Calu3 (cell line): ENCODE measurements at regions not wholly inside any gene's neighbourhood (a gene's known extent, or its start where the extent isn't known, plus 50 kb on each side); places are given as distances from the start of the nearest gene placed in this dataset.
"Not testable (repeated sequence)": the region's sequence is repeated elsewhere in the genome, so short reads cannot be mapped to it uniquely, and the experiment has no call there.

ENCODE experiments used
- BruUV-seq: library from RNA; stranded (reverse); fragments of 400-500 nt; replicated peaks from 2 replicates; lab custom pipeline; 2021; lab: Mats Ljungman, UMichigan
- CTCF ChIA-PET: fragments of 300-600 bp; sonication (Branson Sonifier 250); formaldehyde crosslinking; loops from one replicate; lab custom pipeline; 2022; ENCODE audit warnings: antibody characterized with exemption; lab: Charles Lee
- DNase-seq: peaks from one replicate; pipeline ENCODE4 v3.0.0; 2022
- H3K27ac Mint-ChIP-seq: one replicate; pipeline ENCODE4 v1.8.0; 2022; ENCODE audit warnings: mixed read lengths; ENCODE audit not compliant: unreplicated experiment
- H3K27me3 Mint-ChIP-seq: one replicate; pipeline ENCODE4 v1.8.0; 2022; ENCODE audit warnings: mixed read lengths; ENCODE audit not compliant: unreplicated experiment
- H3K36me3 Mint-ChIP-seq: one replicate; pipeline ENCODE4 v1.8.0; 2022; ENCODE audit warnings: mild to moderate bottlenecking, moderate library complexity, mixed read lengths; ENCODE audit not compliant: insufficient read depth, unreplicated experiment
- H3K4me1 Mint-ChIP-seq: one replicate; pipeline ENCODE4 v1.8.0; 2022; ENCODE audit warnings: mild to moderate bottlenecking, low read depth, mixed read lengths; ENCODE audit not compliant: unreplicated experiment
- H3K4me3 Mint-ChIP-seq: one replicate; pipeline ENCODE4 v1.8.0; 2022; ENCODE audit warnings: mild to moderate bottlenecking, low read depth, moderate library complexity, mixed read lengths; ENCODE audit not compliant: unreplicated experiment
- H3K9me3 Mint-ChIP-seq: one replicate; pipeline ENCODE4 v1.8.0; 2022; ENCODE audit warnings: low read depth, mixed read lengths; ENCODE audit not compliant: unreplicated experiment
- intact Hi-C: fragments of 100-400 bp; cut with micrococcal nuclease; formaldehyde crosslinking; loops from one replicate; pipeline ENCODE4 v1.10.0; 2022; ENCODE audit not compliant: unreplicated experiment
- TF ChIP-seq, protein P1 (sequence below): fragments of 200-600 bp; IDR thresholded peaks from one replicate; pipeline ENCODE4 v1.8.0; 2022; ENCODE audit warnings: antibody characterized with exemption; ENCODE audit not compliant: unreplicated experiment

DNA sequence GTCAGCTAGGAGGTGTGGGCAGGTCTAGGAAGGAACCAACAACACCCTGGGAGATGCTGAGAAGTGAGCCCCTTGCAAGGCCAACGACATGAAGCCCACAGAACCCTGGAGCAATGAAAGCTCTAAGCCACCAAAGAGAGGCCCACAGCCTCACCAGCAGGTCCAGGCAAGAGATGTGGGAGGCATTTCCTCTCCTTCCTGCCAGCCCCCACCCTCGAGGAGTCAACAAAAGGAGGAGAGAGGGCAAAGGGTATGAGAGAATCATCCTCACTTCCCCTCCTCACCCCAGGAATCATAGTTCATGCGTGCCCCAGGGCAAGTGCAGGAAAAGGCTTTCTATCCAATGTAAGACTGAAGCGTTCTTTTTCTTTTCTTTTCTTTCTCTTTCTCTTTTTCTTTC, 195.8 kb downstream of the SHQ1 start:
- TF ChIP-seq, protein P1, sequence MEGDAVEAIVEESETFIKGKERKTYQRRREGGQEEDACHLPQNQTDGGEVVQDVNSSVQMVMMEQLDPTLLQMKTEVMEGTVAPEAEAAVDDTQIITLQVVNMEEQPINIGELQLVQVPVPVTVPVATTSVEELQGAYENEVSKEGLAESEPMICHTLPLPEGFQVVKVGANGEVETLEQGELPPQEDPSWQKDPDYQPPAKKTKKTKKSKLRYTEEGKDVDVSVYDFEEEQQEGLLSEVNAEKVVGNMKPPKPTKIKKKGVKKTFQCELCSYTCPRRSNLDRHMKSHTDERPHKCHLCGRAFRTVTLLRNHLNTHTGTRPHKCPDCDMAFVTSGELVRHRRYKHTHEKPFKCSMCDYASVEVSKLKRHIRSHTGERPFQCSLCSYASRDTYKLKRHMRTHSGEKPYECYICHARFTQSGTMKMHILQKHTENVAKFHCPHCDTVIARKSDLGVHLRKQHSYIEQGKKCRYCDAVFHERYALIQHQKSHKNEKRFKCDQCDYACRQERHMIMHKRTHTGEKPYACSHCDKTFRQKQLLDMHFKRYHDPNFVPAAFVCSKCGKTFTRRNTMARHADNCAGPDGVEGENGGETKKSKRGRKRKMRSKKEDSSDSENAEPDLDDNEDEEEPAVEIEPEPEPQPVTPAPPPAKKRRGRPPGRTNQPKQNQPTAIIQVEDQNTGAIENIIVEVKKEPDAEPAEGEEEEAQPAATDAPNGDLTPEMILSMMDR, result no peak
- Mint-ChIP-seq H3K27ac (no peak overlapping the region), H3K36me3 (no peaks in the 10 kb centered on the region), H3K4me3 (no peak overlapping the region), H3K9me3 (peaks cover 6% of the 10 kb centered on the region), H3K27me3 (peaks cover 27% of the 10 kb centered on the region), H3K4me1 (no peaks in the 10 kb centered on the region)
- no peak for DNase-seq
- BruUV-seq, result no TSS peak
- intact Hi-C loops, result no loop called here
- CTCF ChIA-PET, result no interaction called here

DNA sequence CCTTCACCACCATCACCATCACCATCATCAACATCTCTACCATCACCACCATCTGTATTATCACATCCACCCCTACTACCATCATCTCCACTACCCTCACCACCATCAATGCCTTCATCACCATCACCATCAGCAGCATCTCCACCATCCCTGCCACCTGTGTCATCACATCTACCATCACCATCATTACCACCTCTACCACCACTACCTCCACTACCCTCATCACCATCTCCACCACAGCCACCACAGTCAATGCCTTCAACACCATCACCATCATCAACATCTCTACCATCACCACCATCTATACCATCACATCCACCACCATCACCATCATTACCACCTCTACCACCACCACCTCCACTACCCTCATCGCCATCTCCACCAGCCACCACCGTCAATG, 196.7 kb downstream of the SHQ1 start:
- Mint-ChIP-seq H3K4me3 (no peak overlapping the region), H3K9me3 (peaks cover 6% of the 10 kb centered on the region), H3K27me3 (peaks cover 27% of the 10 kb centered on the region), H3K36me3 (no peaks in the 10 kb centered on the region), H3K4me1 (no peaks in the 10 kb centered on the region), H3K27ac (no peak overlapping the region)
- intact Hi-C loops, result no loop called here
- TF ChIP-seq, protein P1, result no peak
- BruUV-seq, result no TSS peak
- no peak for DNase-seq
- CTCF ChIA-PET, result interaction anchor here (1.0 kb wide), 1 partner anchor 10 kb away, joined by 3 read pairs; no protein-coding TSS in a partner anchor

DNA sequence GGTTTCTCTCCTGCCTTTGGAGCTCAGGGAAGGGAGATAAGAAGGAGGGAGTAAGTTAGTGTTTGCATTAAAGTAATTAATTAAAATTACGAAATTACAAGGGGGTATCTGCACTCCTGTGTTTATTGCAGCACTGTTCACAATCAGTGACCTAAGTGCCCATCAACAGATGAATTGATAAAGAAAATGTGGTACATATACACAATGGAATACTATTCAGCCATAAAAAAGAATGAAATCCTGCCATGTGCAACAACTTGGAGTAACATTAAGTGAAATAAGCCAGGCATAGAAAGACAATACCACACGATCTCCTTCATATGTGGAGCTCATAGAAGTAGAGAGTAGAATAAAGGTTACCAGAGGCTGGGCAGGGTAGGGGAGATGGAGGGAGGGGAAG, 202.0 kb downstream of the SHQ1 start:
- intact Hi-C loops, result no loop called here
- TF ChIP-seq, protein P1, result no peak
- Mint-ChIP-seq H3K4me3 (no peak overlapping the region), H3K27ac (no peak overlapping the region), H3K36me3 (no peaks in the 10 kb centered on the region), H3K27me3 (peaks cover 15% of the 10 kb centered on the region), H3K9me3 (peaks cover 2% of the 10 kb centered on the region), H3K4me1 (no peaks in the 10 kb centered on the region)
- CTCF ChIA-PET, result no interaction called here
- BruUV-seq, result no TSS peak
- no peak for DNase-seq

DNA sequence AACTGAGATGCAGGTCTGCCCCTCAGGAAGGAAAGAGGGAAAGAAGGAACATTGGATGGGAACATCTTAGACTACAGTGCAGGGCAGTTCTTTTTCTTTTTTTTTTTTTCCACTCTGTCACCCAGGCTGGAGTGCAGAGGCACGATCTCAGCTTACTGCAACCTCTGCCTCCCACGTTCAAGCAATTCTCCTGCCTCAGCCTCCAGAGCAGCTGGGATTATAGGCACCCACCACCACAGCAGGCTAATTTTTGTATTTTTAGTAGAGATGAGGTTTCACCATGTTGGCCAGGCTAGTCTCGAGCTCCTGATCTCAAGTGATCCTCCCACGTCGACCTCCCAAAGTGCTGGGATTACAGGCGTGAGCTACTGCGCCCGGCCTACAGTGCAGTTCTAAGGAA, 204.6 kb downstream of the SHQ1 start:
- CTCF ChIA-PET, result interaction anchor here (0.7 kb wide), 1 partner anchor 55 kb away, joined by 4 read pairs; no protein-coding TSS in a partner anchor
- H3K27me3 Mint-ChIP-seq, H3K4me3 Mint-ChIP-seq: not testable (repeated sequence)

DNA sequence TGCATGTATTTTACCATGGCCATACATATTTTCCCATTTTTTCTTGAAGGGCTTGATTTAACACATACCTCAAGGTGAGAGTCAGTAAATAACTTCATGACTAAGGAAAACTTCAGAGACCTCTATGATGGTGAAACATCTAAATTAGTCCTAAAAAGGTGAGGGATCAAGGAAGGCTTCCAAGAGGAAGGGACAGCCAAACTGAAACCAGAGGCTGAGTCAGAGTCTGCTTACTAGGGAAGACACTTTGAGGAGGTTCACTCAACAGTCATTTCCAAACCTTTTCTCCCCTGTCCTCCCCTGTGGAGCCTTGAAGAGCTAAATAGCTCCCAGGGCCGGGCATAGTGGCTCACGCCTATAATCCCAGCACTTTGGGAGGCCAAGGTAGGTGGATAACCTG, 206.6 kb downstream of the SHQ1 start:
- TF ChIP-seq, protein P1, result no peak
- H3K27ac Mint-ChIP-seq, result no peak overlapping the region
- peaks cover 5% of the 10 kb centered on the region for H3K36me3 Mint-ChIP-seq
- H3K4me1 Mint-ChIP-seq, result no peaks in the 10 kb centered on the region
- DNase-seq, result no peak
- peaks cover 2% of the 10 kb centered on the region for H3K9me3 Mint-ChIP-seq
- CTCF ChIA-PET, result interaction anchor here (1.2 kb wide), 1 partner anchor 9 kb away, joined by 3 read pairs; no protein-coding TSS in a partner anchor
- BruUV-seq, result no TSS peak
- no peak overlapping the region for H3K4me3 Mint-ChIP-seq
- intact Hi-C loops, result no loop called here
- H3K27me3 Mint-ChIP-seq, result no peaks in the 10 kb centered on the region

More for the DNA sequence above, 204.6 kb downstream of the SHQ1 start:
- H3K36me3 Mint-ChIP-seq, H3K27ac Mint-ChIP-seq, intact Hi-C loops, DNase-seq, H3K9me3 Mint-ChIP-seq, BruUV-seq, H3K4me1 Mint-ChIP-seq: not testable (repeated sequence)
